ENCODE measurements at regions not wholly inside any gene's neighbourhood (a gene's known extent, or its start where the extent isn't known, plus 50 kb on each side); places are given as distances from the start of the nearest gene placed in this dataset.

DNA sequence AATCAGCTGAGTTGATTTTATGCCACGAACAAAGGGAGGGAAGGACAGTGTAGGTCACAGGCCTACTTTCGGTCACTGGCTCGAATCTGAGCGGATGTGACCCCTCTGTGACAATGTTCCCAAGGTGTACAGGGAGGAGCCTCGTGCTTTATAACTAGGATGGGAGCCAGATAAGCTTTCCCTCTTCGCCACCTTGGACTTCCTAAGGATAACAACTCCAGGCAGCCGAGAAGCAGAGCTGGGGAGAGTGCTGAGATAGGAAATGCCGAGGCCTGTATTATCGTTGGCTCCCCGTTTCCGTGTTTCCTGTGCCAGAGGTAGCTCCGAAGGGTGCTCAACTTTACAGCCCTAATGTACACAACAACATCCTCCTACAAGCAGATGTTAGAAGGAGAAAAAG is 217.8 kb upstream of the IRX3 start:
- no peak overlapping the region for H3K4me3 ChIP-seq
- H3K9me3 ChIP-seq = no peaks in the 10 kb centered on the region
- ATAC-seq (ENCODE audit: insufficient number of reproducible peaks, low FRiP score, low read depth) (no peak), DNase-seq (ENCODE audit: low spot score) (no peak)
- H3K27me3 ChIP-seq (replicated peaks; ENCODE audit: insufficient read depth) = no peaks in the 10 kb centered on the region
- no peaks in the 10 kb centered on the region for H3K36me3 ChIP-seq
- TF ChIP-seq, protein P1, sequence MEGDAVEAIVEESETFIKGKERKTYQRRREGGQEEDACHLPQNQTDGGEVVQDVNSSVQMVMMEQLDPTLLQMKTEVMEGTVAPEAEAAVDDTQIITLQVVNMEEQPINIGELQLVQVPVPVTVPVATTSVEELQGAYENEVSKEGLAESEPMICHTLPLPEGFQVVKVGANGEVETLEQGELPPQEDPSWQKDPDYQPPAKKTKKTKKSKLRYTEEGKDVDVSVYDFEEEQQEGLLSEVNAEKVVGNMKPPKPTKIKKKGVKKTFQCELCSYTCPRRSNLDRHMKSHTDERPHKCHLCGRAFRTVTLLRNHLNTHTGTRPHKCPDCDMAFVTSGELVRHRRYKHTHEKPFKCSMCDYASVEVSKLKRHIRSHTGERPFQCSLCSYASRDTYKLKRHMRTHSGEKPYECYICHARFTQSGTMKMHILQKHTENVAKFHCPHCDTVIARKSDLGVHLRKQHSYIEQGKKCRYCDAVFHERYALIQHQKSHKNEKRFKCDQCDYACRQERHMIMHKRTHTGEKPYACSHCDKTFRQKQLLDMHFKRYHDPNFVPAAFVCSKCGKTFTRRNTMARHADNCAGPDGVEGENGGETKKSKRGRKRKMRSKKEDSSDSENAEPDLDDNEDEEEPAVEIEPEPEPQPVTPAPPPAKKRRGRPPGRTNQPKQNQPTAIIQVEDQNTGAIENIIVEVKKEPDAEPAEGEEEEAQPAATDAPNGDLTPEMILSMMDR (IDR thresholded peaks at IDR 0.05) = no peak
- H3K27ac ChIP-seq = no peak overlapping the region
- peaks cover 4 to 28% of the 10 kb centered on the region in 2 donors for H3K4me1 ChIP-seq (ENCODE audit: control insufficient read depth in 1 of 2, low read depth in 2 of 2)

DNA sequence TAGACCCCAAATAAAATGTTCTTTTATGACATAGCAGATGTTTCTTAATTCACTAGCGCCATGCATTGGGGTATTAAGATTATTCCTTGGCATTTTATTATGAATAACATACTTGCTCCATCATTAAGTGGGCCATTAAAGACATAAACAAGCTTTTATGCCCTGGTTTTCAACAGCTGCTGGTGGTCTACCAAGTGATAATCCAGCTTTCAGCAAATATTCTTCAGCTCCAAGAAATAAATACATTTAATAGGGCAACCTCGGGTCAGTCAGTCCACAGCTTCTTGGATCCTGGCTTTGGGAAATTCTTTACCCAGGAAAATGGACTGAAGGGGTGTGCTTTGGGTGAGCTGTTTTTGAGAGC is 217.3 kb upstream of the IRX3 start:
- no peak for ATAC-seq (ENCODE audit: insufficient number of reproducible peaks, low FRiP score, low read depth)
- Histone ChIP-seq H3K27me3 (replicated peaks; ENCODE audit: insufficient read depth) (no peaks in the 10 kb centered on the region), H3K27ac (no peak overlapping the region), H3K9me3 (no peaks in the 10 kb centered on the region), H3K4me1 (ENCODE audit: control insufficient read depth in 1 of 2, low read depth in 2 of 2) (peaks cover 4 to 33% of the 10 kb centered on the region in 2 donors), H3K36me3 (no peaks in the 10 kb centered on the region), H3K4me3 (no peak overlapping the region)
- DNase-seq (ENCODE audit: low spot score) = no peak
- TF ChIP-seq, protein P1 (IDR thresholded peaks at IDR 0.05) = no peak

DNA sequence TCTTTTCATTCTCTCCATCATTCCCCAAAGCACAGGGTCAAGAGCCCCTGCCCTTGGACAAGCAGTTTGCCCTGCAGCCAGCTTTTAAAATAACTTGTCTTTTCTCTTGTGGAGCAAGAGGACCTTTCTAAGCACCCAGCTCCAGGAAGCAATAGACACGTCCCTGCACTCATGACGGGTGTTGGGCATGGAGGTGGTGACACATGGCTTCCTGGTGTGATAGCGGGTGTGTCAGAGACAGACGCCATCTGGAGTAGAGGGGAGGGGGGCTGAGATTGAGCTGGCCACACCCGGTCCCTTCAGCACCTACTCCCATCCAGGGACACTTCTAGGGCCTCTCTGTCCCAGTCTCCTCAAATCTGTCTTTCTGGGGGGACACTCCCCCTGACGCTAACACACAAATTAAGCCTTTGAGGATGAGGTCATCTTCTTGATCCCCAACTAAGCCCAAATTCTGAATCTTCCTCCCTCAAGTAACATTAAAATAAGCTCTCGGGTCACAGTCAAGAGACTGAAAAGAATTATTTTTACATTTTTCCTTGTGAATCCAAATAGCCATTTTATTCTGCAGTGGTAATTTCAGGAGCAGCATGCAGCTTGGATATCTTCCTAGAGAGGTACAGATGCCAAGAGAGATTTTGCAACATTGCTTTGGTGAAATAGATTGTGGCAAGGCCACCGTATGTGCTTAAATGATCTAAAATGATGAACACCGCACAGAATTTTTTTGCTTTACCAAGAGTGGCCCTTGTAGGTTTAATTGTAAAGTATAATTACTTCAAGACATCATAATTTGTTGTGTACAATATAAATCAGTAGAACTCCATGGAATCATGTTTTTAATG is 216.6 kb upstream of the IRX3 start:
- H3K27me3 ChIP-seq (replicated peaks; ENCODE audit: insufficient read depth) = no peaks in the 10 kb centered on the region
- TF ChIP-seq, protein P1 (IDR thresholded peaks at IDR 0.05) = no peak
- no peaks in the 10 kb centered on the region for H3K36me3 ChIP-seq
- H3K27ac ChIP-seq = no peak overlapping the region
- H3K9me3 ChIP-seq = no peaks in the 10 kb centered on the region
- ATAC-seq (ENCODE audit: insufficient number of reproducible peaks, low FRiP score, low read depth) (no peak), DNase-seq (ENCODE audit: low spot score) (no peak)
- H3K4me1 ChIP-seq (ENCODE audit: control insufficient read depth in 1 of 2, low read depth in 2 of 2) = peaks cover 4 to 34% of the 10 kb centered on the region in 2 donors
- no peak overlapping the region for H3K4me3 ChIP-seq

DNA sequence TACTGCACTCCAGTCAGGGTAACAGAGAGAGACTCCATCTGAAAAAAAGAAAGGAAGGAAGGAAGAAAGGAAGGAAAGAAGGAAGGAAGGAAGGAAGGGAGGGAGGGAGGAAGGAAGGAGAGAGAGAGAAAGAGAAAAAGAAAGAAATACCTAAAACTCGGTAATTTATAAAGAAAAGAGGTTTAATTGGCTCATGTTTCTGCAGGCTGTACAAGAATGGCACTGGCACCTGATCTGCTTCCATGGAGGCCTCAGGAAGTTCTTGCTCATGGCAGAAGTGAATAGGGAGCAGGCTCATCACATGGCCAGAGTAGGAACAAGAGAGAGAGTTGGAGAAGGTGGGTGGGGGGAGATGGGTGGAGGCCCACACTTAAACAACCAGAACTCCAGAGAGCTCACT is 215.2 kb upstream of the IRX3 start:
- Histone ChIP-seq H3K4me3 (no peak overlapping the region), H3K36me3 (no peaks in the 10 kb centered on the region), H3K27ac (no peak overlapping the region), H3K27me3 (replicated peaks; ENCODE audit: insufficient read depth) (no peaks in the 10 kb centered on the region), H3K9me3 (no peaks in the 10 kb centered on the region), H3K4me1 (ENCODE audit: control insufficient read depth in 1 of 2, low read depth in 2 of 2) (peaks cover 4 to 30% of the 10 kb centered on the region in 2 donors)
- DNase-seq (ENCODE audit: low spot score) (no peak), ATAC-seq (ENCODE audit: insufficient number of reproducible peaks, low FRiP score, low read depth) (no peak)
- TF ChIP-seq, protein P1 (IDR thresholded peaks at IDR 0.05) = no peak

GRCh38 chr16:54493594-54493993 is 207.0 kb upstream of the IRX3 start:
- DNase-seq (ENCODE audit: low spot score) = no peak
- Histone ChIP-seq H3K27me3 (replicated peaks; ENCODE audit: insufficient read depth) (no peaks in the 10 kb centered on the region), H3K4me1 (ENCODE audit: control insufficient read depth in 1 of 2, low read depth in 2 of 2) (peaks cover 0 to 10% of the 10 kb centered on the region in 2 donors), H3K9me3 (no peaks in the 10 kb centered on the region), H3K36me3 (no peaks in the 10 kb centered on the region), H3K27ac (no peak overlapping the region), H3K4me3 (no peak overlapping the region)
- TF ChIP-seq, protein P1 (IDR thresholded peaks at IDR 0.05) = no peak
- no peak for ATAC-seq (ENCODE audit: insufficient number of reproducible peaks, low FRiP score, low read depth)

Measured in thoracic aorta (tissue), 2 donors.